Cardiac muscle cell (in vitro differentiated cells and primary cell): ENCODE measurements at regions not wholly inside any gene's neighbourhood (a gene's known extent, or its start where the extent isn't known, plus 50 kb on each side); places are given as distances from the start of the nearest gene placed in this dataset.

Source experiments
- DNase-seq, 2 donors: peaks; one replicate each; pipeline versions ENCODE4 v3.0.0 to v3.0.0-alpha.2; 2010 to 2017; ENCODE audit warnings: low read depth in 1 of 2, low spot score in 1 of 2
- H3K27ac ChIP-seq: fragments of 200-600 bp; sonication (generic); 2 replicates; pipeline ENCODE4 v1.5.1; 2016
- H3K27me3 ChIP-seq: fragments of 200-600 bp; sonication (generic); 2 replicates; pipeline ENCODE4 v1.6.0; 2016; ENCODE audit warnings: control low read depth
- H3K36me3 ChIP-seq: fragments of 200-600 bp; sonication (generic); 2 replicates; pipeline ENCODE4 v1.5.1; 2016; ENCODE audit warnings: control low read depth
- H3K4me1 ChIP-seq: fragments of 200-600 bp; sonication (generic); 2 replicates; pipeline ENCODE4 v1.8.1; 2017; ENCODE audit warnings: low read depth, mild to moderate bottlenecking, mixed run types
- H3K4me3 ChIP-seq: fragments of 200-600 bp; sonication (generic); 2 replicates; pipeline ENCODE4 v1.5.1; 2016; ENCODE audit warnings: mild to moderate bottlenecking
- H3K9me3 ChIP-seq: fragments of 200-600 bp; sonication (generic); 2 replicates; pipeline ENCODE4 v1.5.1; 2017; ENCODE audit warnings: low read depth, mild to moderate bottlenecking, control low read depth
- TF ChIP-seq, protein P1 (sequence below): IDR thresholded peaks from 2 replicates; pipeline ENCODE4 v1.5.1; 2012; ENCODE audit warnings: low read depth, mild to moderate bottlenecking, low read length

DNA sequence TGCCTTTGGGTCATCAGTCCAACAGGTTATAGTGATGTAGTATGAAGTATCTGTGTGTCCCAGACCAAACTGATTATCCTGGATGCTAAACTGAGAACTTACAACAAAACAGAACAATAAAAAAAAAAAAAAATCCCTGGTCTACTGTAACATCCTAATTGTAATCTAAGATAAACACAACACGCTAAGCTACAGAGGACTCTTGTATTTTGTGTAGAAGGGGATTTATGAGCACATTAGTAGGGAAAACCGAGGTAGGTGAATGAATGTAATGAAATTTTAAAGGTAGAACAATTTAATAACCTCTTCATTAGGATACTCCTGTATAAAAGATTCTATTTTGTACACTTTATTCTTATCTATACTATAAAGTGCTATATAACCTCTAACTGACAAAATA, 424.1 kb downstream of the NDFIP2 start:
- Histone ChIP-seq H3K9me3 (no peaks in the 10 kb centered on the region), H3K4me1 (no peaks in the 10 kb centered on the region), H3K36me3 (no peaks in the 10 kb centered on the region), H3K27me3 (no peaks in the 10 kb centered on the region), H3K4me3 (no peak overlapping the region), H3K27ac (no peak overlapping the region)
- TF ChIP-seq, protein P1, sequence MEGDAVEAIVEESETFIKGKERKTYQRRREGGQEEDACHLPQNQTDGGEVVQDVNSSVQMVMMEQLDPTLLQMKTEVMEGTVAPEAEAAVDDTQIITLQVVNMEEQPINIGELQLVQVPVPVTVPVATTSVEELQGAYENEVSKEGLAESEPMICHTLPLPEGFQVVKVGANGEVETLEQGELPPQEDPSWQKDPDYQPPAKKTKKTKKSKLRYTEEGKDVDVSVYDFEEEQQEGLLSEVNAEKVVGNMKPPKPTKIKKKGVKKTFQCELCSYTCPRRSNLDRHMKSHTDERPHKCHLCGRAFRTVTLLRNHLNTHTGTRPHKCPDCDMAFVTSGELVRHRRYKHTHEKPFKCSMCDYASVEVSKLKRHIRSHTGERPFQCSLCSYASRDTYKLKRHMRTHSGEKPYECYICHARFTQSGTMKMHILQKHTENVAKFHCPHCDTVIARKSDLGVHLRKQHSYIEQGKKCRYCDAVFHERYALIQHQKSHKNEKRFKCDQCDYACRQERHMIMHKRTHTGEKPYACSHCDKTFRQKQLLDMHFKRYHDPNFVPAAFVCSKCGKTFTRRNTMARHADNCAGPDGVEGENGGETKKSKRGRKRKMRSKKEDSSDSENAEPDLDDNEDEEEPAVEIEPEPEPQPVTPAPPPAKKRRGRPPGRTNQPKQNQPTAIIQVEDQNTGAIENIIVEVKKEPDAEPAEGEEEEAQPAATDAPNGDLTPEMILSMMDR: no peak
- DNase-seq: no peak

DNA sequence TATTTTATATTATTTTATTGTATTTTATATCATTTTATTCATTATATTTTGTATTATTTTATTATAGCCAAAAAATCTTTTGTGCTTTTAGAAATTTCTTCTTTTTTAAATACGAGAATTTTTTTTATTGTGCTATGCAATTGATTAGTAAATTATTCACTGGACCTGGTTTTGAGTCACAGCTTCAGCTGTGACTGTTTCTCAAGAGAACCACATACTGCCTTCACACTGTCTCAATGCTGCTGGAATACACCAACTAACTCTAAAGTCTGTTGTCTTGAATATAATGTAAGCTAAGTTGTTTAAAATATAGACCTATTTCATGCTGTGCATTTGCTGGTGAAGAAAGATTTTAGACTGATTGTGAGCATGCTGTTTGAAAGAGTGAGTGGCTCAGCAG, 423.6 kb downstream of the NDFIP2 start:
- H3K4me1 ChIP-seq: no peaks in the 10 kb centered on the region
- TF ChIP-seq, protein P1: no peak
- DNase-seq: no peak
- H3K27me3 ChIP-seq: no peaks in the 10 kb centered on the region
- H3K9me3 ChIP-seq: no peaks in the 10 kb centered on the region
- H3K36me3 ChIP-seq: no peaks in the 10 kb centered on the region
- no peak overlapping the region for H3K27ac ChIP-seq
- no peak overlapping the region for H3K4me3 ChIP-seq

DNA sequence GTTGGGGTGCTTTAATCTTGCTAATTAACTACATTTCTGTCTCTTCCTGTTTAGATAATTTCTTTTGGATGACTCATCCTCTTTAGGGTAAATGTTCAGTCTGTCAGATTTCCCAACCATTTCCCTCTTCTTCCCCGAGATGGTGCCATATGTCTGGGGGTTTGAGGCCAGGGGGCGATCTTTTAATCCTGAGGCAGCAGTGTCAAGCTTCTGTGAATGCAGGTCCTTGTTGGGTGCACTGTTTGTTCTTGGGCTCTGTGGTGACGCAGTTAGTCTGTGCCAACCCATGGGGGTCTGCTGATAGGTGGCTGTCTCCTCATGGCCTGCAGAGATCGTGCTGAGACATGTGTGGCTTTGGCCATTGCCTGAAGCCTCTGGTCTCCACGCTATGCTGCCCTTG, 420.4 kb downstream of the NDFIP2 start:
- H3K36me3 ChIP-seq: no peaks in the 10 kb centered on the region
- TF ChIP-seq, protein P1: peak; percentile 38
- no peak overlapping the region for H3K27ac ChIP-seq
- no peaks in the 10 kb centered on the region for H3K27me3 ChIP-seq
- DNase-seq: peak in 1 of 2 donors; percentile 71
- no peak overlapping the region for H3K4me3 ChIP-seq
- H3K9me3 ChIP-seq: no peaks in the 10 kb centered on the region
- no peaks in the 10 kb centered on the region for H3K4me1 ChIP-seq

DNA sequence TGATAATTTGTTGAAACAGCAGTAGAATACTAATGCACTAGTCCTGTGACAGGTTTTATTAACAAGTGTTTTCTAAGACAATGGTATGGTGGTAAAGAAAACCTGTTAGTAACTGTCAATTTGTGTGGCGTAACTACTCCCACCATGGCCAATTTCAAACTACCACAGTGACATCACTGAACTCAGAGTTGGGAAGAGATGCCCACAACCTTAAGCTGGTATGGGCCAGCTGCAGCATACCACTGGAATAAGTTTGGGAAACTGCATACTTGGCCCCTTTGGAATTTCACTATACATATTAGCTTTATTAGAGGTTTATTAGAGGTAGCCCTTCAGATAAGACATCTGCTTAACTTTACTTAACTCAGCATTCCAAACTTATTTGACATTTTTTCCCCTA, 419.4 kb downstream of the NDFIP2 start:
- no peaks in the 10 kb centered on the region for H3K27me3 ChIP-seq
- no peaks in the 10 kb centered on the region for H3K4me1 ChIP-seq
- H3K27ac ChIP-seq: no peak overlapping the region
- no peak overlapping the region for H3K4me3 ChIP-seq
- H3K36me3 ChIP-seq: no peaks in the 10 kb centered on the region
- TF ChIP-seq, protein P1: no peak
- no peak for DNase-seq
- no peaks in the 10 kb centered on the region for H3K9me3 ChIP-seq

DNA sequence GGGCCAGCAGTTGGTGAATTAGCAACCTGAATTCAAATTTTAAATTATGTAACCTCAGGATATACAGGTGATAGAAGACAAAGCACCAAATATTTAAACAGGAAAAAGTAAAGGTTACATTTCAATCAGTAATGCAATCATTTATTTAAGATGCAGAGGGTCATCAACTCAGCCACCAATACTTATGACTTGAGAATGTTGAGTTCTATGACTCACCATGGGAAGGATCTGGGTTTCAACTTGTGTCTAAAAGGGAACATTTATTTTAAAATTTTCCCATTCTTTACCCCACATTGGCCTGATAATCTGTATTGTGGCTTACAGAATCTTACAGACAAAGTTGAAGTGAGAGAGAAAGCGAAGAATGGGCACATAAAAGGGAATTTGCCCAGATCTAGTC, 418.0 kb downstream of the NDFIP2 start:
- TF ChIP-seq, protein P1: no peak
- H3K9me3 ChIP-seq: no peaks in the 10 kb centered on the region
- no peaks in the 10 kb centered on the region for H3K27me3 ChIP-seq
- H3K27ac ChIP-seq: no peak overlapping the region
- H3K4me3 ChIP-seq: no peak overlapping the region
- no peak for DNase-seq
- no peaks in the 10 kb centered on the region for H3K4me1 ChIP-seq
- H3K36me3 ChIP-seq: no peaks in the 10 kb centered on the region

DNA sequence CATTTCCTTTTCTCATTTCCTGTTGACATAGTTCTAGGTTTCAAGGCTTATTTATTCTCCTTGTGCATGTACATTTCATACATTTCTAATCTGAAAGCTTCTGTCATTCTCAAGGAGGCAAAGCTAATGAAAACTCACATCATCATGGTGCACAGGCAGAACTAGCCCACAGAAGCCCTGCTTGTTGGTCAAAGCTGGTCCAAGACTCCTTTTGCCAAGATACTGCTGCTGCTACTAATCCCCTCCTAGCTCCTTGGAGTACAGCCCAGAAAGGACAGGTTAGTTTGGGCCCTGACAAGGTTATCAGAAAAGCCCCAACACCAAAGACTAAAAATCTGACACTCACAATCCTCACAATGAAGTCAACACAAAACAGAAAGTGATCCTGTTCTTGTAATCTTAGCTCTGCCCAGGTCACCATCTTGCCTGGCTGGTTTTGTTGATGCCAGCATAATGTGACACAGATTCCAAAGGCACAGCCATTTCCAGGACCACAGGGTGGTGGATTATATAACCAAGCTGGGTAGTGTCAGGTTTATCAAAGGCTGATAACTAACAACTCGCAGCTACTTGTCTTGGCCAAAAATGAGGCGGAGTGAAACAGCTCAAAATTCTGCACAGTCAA, 417.4 kb downstream of the NDFIP2 start:
- H3K4me1 ChIP-seq: no peaks in the 10 kb centered on the region
- TF ChIP-seq, protein P1: no peak
- no peak for DNase-seq
- H3K27me3 ChIP-seq: no peaks in the 10 kb centered on the region
- no peaks in the 10 kb centered on the region for H3K9me3 ChIP-seq
- H3K4me3 ChIP-seq: no peak overlapping the region
- H3K27ac ChIP-seq: no peak overlapping the region
- no peaks in the 10 kb centered on the region for H3K36me3 ChIP-seq
